Neural crest cell (in vitro differentiated cells): ENCODE measurements at regions not wholly inside any gene's neighbourhood (a gene's known extent, or its start where the extent isn't known, plus 50 kb on each side); places are given as distances from the start of the nearest gene placed in this dataset.

ENCODE experiments used
- DNase-seq: peaks from one replicate; pipeline ENCODE4 v3.0.0; 2021; ENCODE audit warnings: low read depth, mixed read lengths, low spot score
- H3K27ac Mint-ChIP-seq: one replicate; pipeline ENCODE4 v1.8.0; 2021; ENCODE audit warnings: mild to moderate bottlenecking, mixed read lengths; ENCODE audit not compliant: unreplicated experiment
- H3K27me3 Mint-ChIP-seq: 2 replicates; pipeline ENCODE4 v1.8.0; 2021; ENCODE audit warnings: low read depth, mild to moderate bottlenecking, mixed read lengths
- H3K36me3 Mint-ChIP-seq: 2 replicates; pipeline ENCODE4 v1.8.0; 2021; ENCODE audit warnings: low read depth, mild to moderate bottlenecking, mixed read lengths
- H3K4me1 Mint-ChIP-seq: 2 replicates; pipeline ENCODE4 v1.8.0; 2021; ENCODE audit warnings: mixed read lengths
- H3K4me3 Mint-ChIP-seq: one replicate; pipeline ENCODE4 v1.8.0; 2021; ENCODE audit warnings: mild to moderate bottlenecking, mixed read lengths
- H3K9me3 Mint-ChIP-seq: 2 replicates; pipeline ENCODE4 v1.8.0; 2021; ENCODE audit warnings: mixed read lengths
- TF ChIP-seq, protein P1 (sequence below): fragments of 200-600 bp; sonication (generic); conservative IDR thresholded peaks from 2 replicates; pipeline ENCODE4 v1.5.0; 2021; ENCODE audit warnings: antibody characterized with exemption, mild to moderate bottlenecking

DNA sequence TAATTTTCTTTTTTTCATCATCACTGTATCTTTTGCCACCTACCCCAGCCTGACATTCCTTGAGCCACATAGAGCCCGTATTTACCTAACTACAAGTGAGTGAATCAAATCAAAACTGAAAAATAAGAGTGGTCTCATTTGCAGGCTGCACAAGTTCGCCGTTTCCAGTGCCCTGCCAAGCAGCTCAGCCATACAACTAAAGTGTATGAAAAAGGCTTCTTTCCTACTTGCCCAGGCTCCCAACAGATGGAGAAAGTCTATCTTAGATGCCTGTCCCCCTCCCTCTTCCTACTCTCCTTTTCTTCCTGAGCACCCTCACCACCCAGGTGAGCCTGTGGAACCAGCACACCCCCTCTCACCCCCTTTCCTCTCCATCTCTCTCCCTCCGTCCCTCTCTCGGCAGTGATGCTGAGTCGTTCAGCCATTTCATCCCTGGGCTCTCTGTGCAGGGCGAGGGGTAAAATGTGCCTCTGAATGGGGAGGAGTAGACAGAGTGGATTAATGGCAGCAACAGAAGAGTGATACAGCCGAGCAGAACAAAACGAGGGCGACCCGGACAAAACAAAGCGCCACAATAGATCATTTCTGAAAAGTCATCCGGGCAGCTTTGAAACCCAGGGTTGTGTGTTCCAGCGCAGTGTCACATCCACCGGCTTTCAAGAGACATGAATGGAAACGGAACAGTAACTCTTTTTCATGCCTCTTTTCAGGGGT lies 65.0 kb upstream of the POU3F3 start:
- peak; percentile 39 for DNase-seq
- H3K27me3 Mint-ChIP-seq, result no peaks in the 10 kb centered on the region
- peak overlapping the region; percentile 72 for H3K4me3 Mint-ChIP-seq

GRCh38 chr2:104790100-104790811 lies 63.7 kb upstream of the POU3F3 start:
- TF ChIP-seq, protein P1, sequence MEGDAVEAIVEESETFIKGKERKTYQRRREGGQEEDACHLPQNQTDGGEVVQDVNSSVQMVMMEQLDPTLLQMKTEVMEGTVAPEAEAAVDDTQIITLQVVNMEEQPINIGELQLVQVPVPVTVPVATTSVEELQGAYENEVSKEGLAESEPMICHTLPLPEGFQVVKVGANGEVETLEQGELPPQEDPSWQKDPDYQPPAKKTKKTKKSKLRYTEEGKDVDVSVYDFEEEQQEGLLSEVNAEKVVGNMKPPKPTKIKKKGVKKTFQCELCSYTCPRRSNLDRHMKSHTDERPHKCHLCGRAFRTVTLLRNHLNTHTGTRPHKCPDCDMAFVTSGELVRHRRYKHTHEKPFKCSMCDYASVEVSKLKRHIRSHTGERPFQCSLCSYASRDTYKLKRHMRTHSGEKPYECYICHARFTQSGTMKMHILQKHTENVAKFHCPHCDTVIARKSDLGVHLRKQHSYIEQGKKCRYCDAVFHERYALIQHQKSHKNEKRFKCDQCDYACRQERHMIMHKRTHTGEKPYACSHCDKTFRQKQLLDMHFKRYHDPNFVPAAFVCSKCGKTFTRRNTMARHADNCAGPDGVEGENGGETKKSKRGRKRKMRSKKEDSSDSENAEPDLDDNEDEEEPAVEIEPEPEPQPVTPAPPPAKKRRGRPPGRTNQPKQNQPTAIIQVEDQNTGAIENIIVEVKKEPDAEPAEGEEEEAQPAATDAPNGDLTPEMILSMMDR, result no peak
- Mint-ChIP-seq H3K27me3 (no peaks in the 10 kb centered on the region), H3K4me1 (peaks cover 66% of the 10 kb centered on the region), H3K27ac (peak overlapping the region; percentile 76), H3K36me3 (no peaks in the 10 kb centered on the region), H3K9me3 (no peaks in the 10 kb centered on the region), H3K4me3 (peak overlapping the region; percentile 72)
- peak; percentile 52 for DNase-seq

More for the DNA sequence above, 65.0 kb upstream of the POU3F3 start:
- no peaks in the 10 kb centered on the region for H3K9me3 Mint-ChIP-seq
- TF ChIP-seq, protein P1, result no peak
- no peaks in the 10 kb centered on the region for H3K36me3 Mint-ChIP-seq
- peak overlapping the region; percentile 95 for H3K27ac Mint-ChIP-seq
- H3K4me1 Mint-ChIP-seq, result peaks cover 65% of the 10 kb centered on the region

DNA sequence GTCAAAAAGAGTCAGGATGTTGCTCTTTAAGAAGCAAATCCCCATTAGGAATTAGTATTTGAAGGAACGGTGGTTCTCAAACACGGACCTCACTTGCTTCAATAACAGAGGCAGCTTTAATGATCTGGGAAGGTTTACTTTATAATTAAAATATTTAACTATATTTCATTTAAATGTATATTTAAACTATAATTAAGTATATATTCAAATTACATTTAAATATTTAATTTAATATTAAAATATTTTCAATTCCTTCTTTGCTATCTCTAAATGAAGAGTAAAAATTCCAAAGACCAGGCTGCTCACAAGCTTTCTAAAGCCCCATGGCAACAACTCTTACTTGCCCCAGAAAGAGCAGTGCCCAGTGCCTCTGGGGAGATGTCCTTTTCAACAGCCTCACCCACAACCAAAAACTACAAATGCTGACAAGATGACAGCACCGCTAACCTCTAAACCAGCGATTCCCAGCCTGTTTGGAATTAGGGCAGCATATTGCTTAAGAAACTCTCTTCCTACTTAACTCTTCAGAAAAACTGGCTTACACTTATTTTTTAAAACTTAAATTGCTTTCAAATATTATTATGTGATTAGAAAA lies 62.9 kb upstream of the POU3F3 start:
- Mint-ChIP-seq H3K4me1 (peaks cover 71% of the 10 kb centered on the region), H3K27ac (no peak overlapping the region), H3K9me3 (peaks cover 3% of the 10 kb centered on the region), H3K4me3 (peak overlapping the region; percentile 48), H3K27me3 (no peaks in the 10 kb centered on the region), H3K36me3 (peaks cover 3% of the 10 kb centered on the region)
- TF ChIP-seq, protein P1, result no peak
- no peak for DNase-seq

GRCh38 chr2:104793966-104794365 lies 59.9 kb upstream of the POU3F3 start:
- no peak for DNase-seq
- H3K9me3 Mint-ChIP-seq, result peaks cover 4% of the 10 kb centered on the region
- peaks cover 4% of the 10 kb centered on the region for H3K36me3 Mint-ChIP-seq
- H3K4me3 Mint-ChIP-seq, result no peak overlapping the region
- TF ChIP-seq, protein P1, result no peak
- H3K27ac Mint-ChIP-seq, result no peak overlapping the region
- no peaks in the 10 kb centered on the region for H3K27me3 Mint-ChIP-seq
- peaks cover 50% of the 10 kb centered on the region for H3K4me1 Mint-ChIP-seq

- Mint-ChIP-seq H3K4me3 (no peak overlapping the region), H3K4me1 (peaks cover 48% of the 10 kb centered on the region), H3K36me3 (peaks cover 4% of the 10 kb centered on the region), H3K27ac (no peak overlapping the region), H3K9me3 (peaks cover 4% of the 10 kb centered on the region), H3K27me3 (no peaks in the 10 kb centered on the region)
- no peak for DNase-seq
- TF ChIP-seq, protein P1, result no peak
These were observed 59.5 kb upstream of the POU3F3 start for GRCh38 chr2:104794441-104794840.
